ENCODE measurements at regions not wholly inside any gene's neighbourhood (a gene's known extent, or its start where the extent isn't known, plus 50 kb on each side); places are given as distances from the start of the nearest gene placed in this dataset.

DNA sequence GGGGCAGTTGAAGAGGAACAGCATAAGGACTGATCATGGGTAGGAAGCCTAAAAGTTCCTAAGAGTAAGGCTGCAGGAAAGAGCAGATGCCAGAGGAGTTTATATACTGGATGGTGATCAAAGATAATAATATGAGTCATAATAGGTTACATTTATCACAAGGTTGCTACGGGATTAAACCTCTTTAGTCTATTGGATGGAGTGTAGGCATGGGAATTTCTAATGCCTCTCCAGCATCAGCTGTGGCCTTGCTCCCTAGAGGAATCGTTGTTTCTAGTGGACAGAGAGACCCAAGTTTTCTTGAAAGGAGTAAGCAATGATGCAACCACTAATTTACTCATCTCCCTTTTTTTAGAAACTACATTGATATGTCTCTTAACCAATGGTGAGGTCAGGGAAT, 213.4 kb downstream of the GPR37 start:
- peak; percentile 34 for DNase-seq (ENCODE audit: low read depth, low spot score)
- in situ Hi-C loops (cut with HindIII; ENCODE audit: low sequenced_read_pairs), result no loop called here
- no peak overlapping the region for H3K4me3 ChIP-seq (ENCODE audit: low read depth, low read length)
- no peak for TF ChIP-seq CTCF (IDR thresholded peaks at IDR 0.05; ENCODE audit: low read depth, low read length)

- no peak overlapping the region for H3K4me3 ChIP-seq (ENCODE audit: low read depth, low read length)
- in situ Hi-C loops (cut with HindIII; ENCODE audit: low sequenced_read_pairs), result no loop called here
- DNase-seq (ENCODE audit: low read depth, low spot score), result no peak
- no peak for TF ChIP-seq CTCF (IDR thresholded peaks at IDR 0.05; ENCODE audit: low read depth, low read length)
Observed at GRCh38 chr7:124550036-124550435, 215.6 kb downstream of the GPR37 start.

DNA sequence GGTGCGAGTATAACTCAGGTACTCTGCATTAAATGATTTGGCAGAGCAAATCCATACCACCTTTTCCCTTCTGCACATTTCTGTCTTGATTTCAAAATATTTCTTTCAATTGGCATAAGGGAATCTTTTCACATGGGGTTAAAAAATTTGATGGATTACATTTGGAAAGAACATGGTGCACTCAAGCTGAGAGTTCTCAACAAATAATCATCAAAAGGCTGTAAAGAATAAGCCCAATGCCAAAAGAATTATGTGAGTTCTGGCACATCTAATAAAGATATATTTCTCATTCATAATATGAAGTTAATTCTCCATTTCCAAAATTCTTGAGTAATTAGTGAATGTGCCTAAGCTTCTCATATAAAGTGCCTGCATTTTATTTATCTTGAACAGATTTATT, 223.1 kb downstream of the GPR37 start:
- TF ChIP-seq CTCF (IDR thresholded peaks at IDR 0.05; ENCODE audit: low read depth, low read length), result no peak
- in situ Hi-C loops (cut with HindIII; ENCODE audit: low sequenced_read_pairs), result no loop called here
- no peak overlapping the region for H3K4me3 ChIP-seq (ENCODE audit: low read depth, low read length)
- no peak for DNase-seq (ENCODE audit: low read depth, low spot score)

DNA sequence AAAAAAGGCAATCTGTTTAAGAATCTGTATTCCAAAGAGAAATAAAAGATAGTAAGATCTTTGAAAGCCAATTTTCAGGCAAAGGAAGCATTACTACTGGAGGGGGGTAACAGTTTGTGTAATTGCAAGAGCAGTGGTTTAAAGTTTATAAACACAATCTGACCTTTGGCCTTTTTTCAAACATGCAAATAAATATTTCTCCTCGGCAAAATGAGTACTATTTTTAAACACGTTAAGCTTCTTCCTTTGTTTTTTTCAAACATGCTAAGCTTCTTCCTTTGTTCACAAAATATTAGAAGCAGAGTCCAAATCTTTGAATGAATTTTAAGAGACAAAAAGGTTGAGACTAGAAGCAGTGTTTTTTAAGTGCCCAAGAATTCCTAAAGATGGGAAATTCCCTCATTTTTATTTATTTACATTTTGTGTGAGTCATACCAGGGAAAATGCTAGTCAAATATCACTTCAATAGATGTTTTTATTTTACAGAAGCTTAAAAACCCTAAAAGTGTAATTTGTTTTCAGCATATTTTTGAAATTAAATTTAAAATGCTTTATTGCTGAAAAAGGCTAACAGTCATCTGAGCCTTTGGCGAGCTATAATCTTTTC, 229.3 kb downstream of the GPR37 start:
- peak; percentile 23 for DNase-seq (ENCODE audit: low read depth, low spot score)
- H3K4me3 ChIP-seq (ENCODE audit: low read depth, low read length), result no peak overlapping the region
- in situ Hi-C loops (cut with HindIII; ENCODE audit: low sequenced_read_pairs), result no loop called here
- TF ChIP-seq CTCF (IDR thresholded peaks at IDR 0.05; ENCODE audit: low read depth, low read length), result no peak

DNA sequence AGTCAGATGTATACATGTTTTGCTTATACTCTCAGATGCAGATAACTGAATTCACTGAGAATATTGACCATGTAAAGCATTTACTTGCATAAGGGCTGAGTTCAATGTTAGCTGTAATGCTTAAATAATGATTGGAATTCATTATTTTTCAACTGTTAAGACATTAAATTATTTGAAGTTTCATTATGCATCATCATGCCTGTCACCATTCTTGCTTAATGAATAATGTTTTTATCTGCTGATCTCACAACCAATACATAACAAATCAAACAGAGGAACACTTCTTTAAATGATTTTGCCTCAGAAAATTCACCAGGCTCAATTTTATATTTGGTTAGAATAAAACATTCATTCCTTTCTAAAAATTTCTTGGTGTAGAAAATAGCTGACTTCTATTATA, 233.4 kb downstream of the GPR37 start:
- in situ Hi-C loops (cut with HindIII; ENCODE audit: low sequenced_read_pairs), result no loop called here
- DNase-seq (ENCODE audit: low read depth, low spot score), result no peak
- no peak for TF ChIP-seq CTCF (IDR thresholded peaks at IDR 0.05; ENCODE audit: low read depth, low read length)
- no peak overlapping the region for H3K4me3 ChIP-seq (ENCODE audit: low read depth, low read length)

GRCh38 chr7:124516911-124517310, 248.7 kb downstream of the GPR37 start:
- in situ Hi-C loops (cut with HindIII; ENCODE audit: low sequenced_read_pairs), result no loop called here
- H3K4me3 ChIP-seq (ENCODE audit: low read depth, low read length), result no peak overlapping the region
- DNase-seq (ENCODE audit: low read depth, low spot score), result no peak
- TF ChIP-seq CTCF (IDR thresholded peaks at IDR 0.05; ENCODE audit: low read depth, low read length), result no peak
